WTC11 (cell line): ENCODE measurements at regions not wholly inside any gene's neighbourhood (a gene's known extent, or its start where the extent isn't known, plus 50 kb on each side); places are given as distances from the start of the nearest gene placed in this dataset.

Source experiments
- ATAC-seq: fragments of 200-7000 bp; cut with Tn5 transposase; 2 replicates; pipeline ENCODE4 v1.10.0; 2021; ENCODE audit warnings: mild to moderate bottlenecking, moderate library complexity
- CTCF ChIA-PET: fragments of 300-600 bp; sonication (Branson Sonifier 250); formaldehyde crosslinking; loops from one replicate; lab custom pipeline; 2021; ENCODE audit warnings: antibody characterized with exemption; lab: Charles Lee
- POLR2A ChIA-PET: fragments of 350-600 bp; sonication (Branson Sonifier 250); formaldehyde crosslinking; loops from one replicate; lab custom pipeline; 2021; ENCODE audit warnings: antibody characterized with exemption; lab: Charles Lee
- DNase-seq: peaks from one replicate; pipeline ENCODE4 v3.0.0; 2021; ENCODE audit warnings: low spot score
- H3K27ac Mint-ChIP-seq: 2 replicates; pipeline ENCODE4 v1.8.0; 2021; ENCODE audit warnings: mixed read lengths
- H3K27me3 Mint-ChIP-seq: 2 replicates; pipeline ENCODE4 v1.8.0; 2021; ENCODE audit warnings: low read depth, mild to moderate bottlenecking, moderate library complexity, mixed read lengths
- H3K36me3 Mint-ChIP-seq: 2 replicates; pipeline ENCODE4 v1.8.0; 2021; ENCODE audit warnings: mixed read lengths
- H3K4me1 Mint-ChIP-seq: 2 replicates; pipeline ENCODE4 v1.8.0; 2022; ENCODE audit warnings: mixed read lengths
- H3K4me3 Mint-ChIP-seq: 2 replicates; pipeline ENCODE4 v1.8.0; 2021; ENCODE audit warnings: mild to moderate bottlenecking, moderate library complexity, mixed read lengths
- H3K9me3 Mint-ChIP-seq: 2 replicates; pipeline ENCODE4 v1.8.0; 2021; ENCODE audit warnings: mixed read lengths
- CBFB ChIP-seq: sonication (generic); formaldehyde crosslinking; IDR thresholded peaks from 2 replicates; pipeline ENCODE4 v1.8.1; 2022; ENCODE audit warnings: mild to moderate bottlenecking, low read depth, missing genetic modification reagents
- E2F5 ChIP-seq: sonication (generic); formaldehyde crosslinking; IDR thresholded peaks from 2 replicates; pipeline ENCODE4 v1.8.1; 2022; ENCODE audit warnings: mild to moderate bottlenecking, moderate library complexity, missing genetic modification reagents
- GTF2I ChIP-seq: fragments of 250-450 bp; sonication (Bioruptor Pico); conservative IDR thresholded peaks from 2 replicates; pipeline ENCODE4 v1.4.0; 2021; ENCODE audit warnings: mild to moderate bottlenecking
- IRF2 ChIP-seq: sonication (generic); formaldehyde crosslinking; IDR thresholded peaks from 2 replicates; pipeline ENCODE4 v1.8.0; 2022; ENCODE audit warnings: low read depth, missing genetic modification reagents, borderline replicate concordance
- NR3C1 ChIP-seq: sonication (generic); formaldehyde crosslinking; conservative IDR thresholded peaks from 2 replicates; pipeline ENCODE4 v1.8.1; 2023; ENCODE audit warnings: low read depth, mild to moderate bottlenecking, missing genetic modification reagents
- TEAD1 ChIP-seq: sonication (generic); formaldehyde crosslinking; IDR thresholded peaks from 2 replicates; pipeline ENCODE4 v1.8.0; 2022; ENCODE audit warnings: mild to moderate bottlenecking, missing genetic modification reagents
- ZBTB21 ChIP-seq: sonication (generic); formaldehyde crosslinking; IDR thresholded peaks from 2 replicates; pipeline ENCODE4 v1.8.1; 2023; ENCODE audit warnings: mild to moderate bottlenecking, missing genetic modification reagents, borderline replicate concordance
- ZNF396 ChIP-seq: fragments of 250-450 bp; sonication (Bioruptor Pico); IDR thresholded peaks from 2 replicates; pipeline ENCODE4 v1.8.0; 2021; ENCODE audit warnings: mild to moderate bottlenecking, moderate library complexity, borderline replicate concordance
- ZNF512 ChIP-seq: sonication (generic); formaldehyde crosslinking; IDR thresholded peaks from 2 replicates; pipeline ENCODE4 v1.8.1; 2022; ENCODE audit warnings: missing genetic modification reagents, borderline replicate concordance
- ZNF671 ChIP-seq: fragments of 250-450 bp; sonication (Bioruptor Pico); IDR thresholded peaks from 2 replicates; pipeline ENCODE4 v1.8.0; 2021; ENCODE audit warnings: mild to moderate bottlenecking
- TF ChIP-seq, protein P1 (sequence below): sonication (generic); formaldehyde crosslinking; IDR thresholded peaks from 2 replicates; pipeline ENCODE4 v1.8.1; 2023; ENCODE audit warnings: mild to moderate bottlenecking, missing genetic modification reagents, borderline replicate concordance
- TF ChIP-seq, protein P2 (sequence below): fragments of 250-450 bp; sonication (Bioruptor Pico); IDR thresholded peaks from 2 replicates; pipeline ENCODE4 v2.1.2; 2022; ENCODE audit warnings: mild to moderate bottlenecking, moderate library complexity
- TF ChIP-seq, protein P3 (sequence below): sonication (generic); formaldehyde crosslinking; IDR thresholded peaks from 2 replicates; pipeline ENCODE4 v1.8.0; 2022; ENCODE audit warnings: mild to moderate bottlenecking, missing genetic modification reagents

DNA sequence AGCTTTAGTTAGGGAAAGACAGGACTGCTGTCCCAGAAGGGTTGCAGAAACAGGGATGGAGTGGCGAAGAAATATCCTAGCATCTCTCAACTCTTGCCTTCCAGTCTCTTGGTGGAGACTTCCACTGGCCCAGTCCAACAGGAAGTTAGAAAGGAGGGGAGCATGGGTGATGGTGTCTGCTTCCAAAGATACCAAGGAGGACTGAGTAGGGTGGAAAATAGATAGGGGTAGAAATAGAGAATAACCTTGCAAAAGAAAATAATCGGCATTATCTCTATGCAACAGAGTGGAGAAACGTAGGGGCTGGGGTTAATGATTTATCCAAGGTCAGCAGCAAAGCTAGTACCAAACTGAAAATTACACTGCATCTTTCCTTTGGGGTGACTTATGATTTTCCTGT lies 242.3 kb downstream of the PSAT1 start:
- Mint-ChIP-seq H3K4me3 (no peak overlapping the region), H3K9me3 (peaks cover 3% of the 10 kb centered on the region), H3K27ac (no peak overlapping the region), H3K4me1 (peaks cover 47% of the 10 kb centered on the region), H3K27me3 (no peaks in the 10 kb centered on the region), H3K36me3 (peaks cover 4% of the 10 kb centered on the region; the same call in 1 of the 2 replicates)
- no peak for ATAC-seq
- TF ChIP-seq GTF2I (CRISPR knock-in tag) (no peak), IRF2 (CRISPR knock-in tag) (no peak)
- no peak for DNase-seq
- CTCF ChIA-PET = no interaction called here
- POLR2A ChIA-PET = no interaction called here

GRCh38 chr9:78539904-78540303 lies 243.0 kb downstream of the PSAT1 start:
- CTCF ChIA-PET = no interaction called here
- Mint-ChIP-seq H3K27ac (no peak overlapping the region), H3K4me3 (no peak overlapping the region)

More at GRCh38 chr9:78539904-78540303, 243.0 kb downstream of the PSAT1 start:
- no peak for ATAC-seq
- H3K36me3 Mint-ChIP-seq = peaks cover 5% of the 10 kb centered on the region; the same call in 1 of the 2 replicates
- no peak for DNase-seq
- TF ChIP-seq, protein P1, sequence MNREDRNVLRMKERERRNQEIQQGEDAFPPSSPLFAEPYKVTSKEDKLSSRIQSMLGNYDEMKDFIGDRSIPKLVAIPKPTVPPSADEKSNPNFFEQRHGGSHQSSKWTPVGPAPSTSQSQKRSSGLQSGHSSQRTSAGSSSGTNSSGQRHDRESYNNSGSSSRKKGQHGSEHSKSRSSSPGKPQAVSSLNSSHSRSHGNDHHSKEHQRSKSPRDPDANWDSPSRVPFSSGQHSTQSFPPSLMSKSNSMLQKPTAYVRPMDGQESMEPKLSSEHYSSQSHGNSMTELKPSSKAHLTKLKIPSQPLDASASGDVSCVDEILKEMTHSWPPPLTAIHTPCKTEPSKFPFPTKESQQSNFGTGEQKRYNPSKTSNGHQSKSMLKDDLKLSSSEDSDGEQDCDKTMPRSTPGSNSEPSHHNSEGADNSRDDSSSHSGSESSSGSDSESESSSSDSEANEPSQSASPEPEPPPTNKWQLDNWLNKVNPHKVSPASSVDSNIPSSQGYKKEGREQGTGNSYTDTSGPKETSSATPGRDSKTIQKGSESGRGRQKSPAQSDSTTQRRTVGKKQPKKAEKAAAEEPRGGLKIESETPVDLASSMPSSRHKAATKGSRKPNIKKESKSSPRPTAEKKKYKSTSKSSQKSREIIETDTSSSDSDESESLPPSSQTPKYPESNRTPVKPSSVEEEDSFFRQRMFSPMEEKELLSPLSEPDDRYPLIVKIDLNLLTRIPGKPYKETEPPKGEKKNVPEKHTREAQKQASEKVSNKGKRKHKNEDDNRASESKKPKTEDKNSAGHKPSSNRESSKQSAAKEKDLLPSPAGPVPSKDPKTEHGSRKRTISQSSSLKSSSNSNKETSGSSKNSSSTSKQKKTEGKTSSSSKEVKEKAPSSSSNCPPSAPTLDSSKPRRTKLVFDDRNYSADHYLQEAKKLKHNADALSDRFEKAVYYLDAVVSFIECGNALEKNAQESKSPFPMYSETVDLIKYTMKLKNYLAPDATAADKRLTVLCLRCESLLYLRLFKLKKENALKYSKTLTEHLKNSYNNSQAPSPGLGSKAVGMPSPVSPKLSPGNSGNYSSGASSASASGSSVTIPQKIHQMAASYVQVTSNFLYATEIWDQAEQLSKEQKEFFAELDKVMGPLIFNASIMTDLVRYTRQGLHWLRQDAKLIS = no peak
- TF ChIP-seq ZNF396 (CRISPR knock-in tag) (no peak), ZNF671 (CRISPR knock-in tag) (no peak), E2F5 (CRISPR knock-in tag) (no peak), ZNF512 (CRISPR knock-in tag) (no peak), NR3C1 (CRISPR knock-in tag) (no peak), ZBTB21 (CRISPR knock-in tag) (no peak), CBFB (CRISPR knock-in tag) (no peak), TEAD1 (no peak)
- TF ChIP-seq, protein P2, sequence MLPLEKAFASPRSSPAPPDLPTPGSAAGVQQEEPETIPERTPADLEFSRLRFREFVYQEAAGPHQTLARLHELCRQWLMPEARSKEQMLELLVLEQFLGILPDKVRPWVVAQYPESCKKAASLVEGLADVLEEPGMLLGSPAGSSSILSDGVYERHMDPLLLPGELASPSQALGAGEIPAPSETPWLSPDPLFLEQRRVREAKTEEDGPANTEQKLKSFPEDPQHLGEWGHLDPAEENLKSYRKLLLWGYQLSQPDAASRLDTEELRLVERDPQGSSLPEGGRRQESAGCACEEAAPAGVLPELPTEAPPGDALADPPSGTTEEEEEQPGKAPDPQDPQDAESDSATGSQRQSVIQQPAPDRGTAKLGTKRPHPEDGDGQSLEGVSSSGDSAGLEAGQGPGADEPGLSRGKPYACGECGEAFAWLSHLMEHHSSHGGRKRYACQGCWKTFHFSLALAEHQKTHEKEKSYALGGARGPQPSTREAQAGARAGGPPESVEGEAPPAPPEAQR = no peak
- TF ChIP-seq, protein P3, sequence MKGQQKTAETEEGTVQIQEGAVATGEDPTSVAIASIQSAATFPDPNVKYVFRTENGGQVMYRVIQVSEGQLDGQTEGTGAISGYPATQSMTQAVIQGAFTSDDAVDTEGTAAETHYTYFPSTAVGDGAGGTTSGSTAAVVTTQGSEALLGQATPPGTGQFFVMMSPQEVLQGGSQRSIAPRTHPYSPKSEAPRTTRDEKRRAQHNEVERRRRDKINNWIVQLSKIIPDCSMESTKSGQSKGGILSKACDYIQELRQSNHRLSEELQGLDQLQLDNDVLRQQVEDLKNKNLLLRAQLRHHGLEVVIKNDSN = no peak
- TF ChIP-seq, all 79 proteins: peak for 0
- POLR2A ChIA-PET = no interaction called here
- H3K4me1 Mint-ChIP-seq = peaks cover 49% of the 10 kb centered on the region
- H3K27me3 Mint-ChIP-seq = no peaks in the 10 kb centered on the region; the same call in 1 of the 2 replicates
- peaks cover 3% of the 10 kb centered on the region for H3K9me3 Mint-ChIP-seq
